GM23338 (cell line): ENCODE measurements at regions not wholly inside any gene's neighbourhood (a gene's known extent, or its start where the extent isn't known, plus 50 kb on each side); places are given as distances from the start of the nearest gene placed in this dataset.
"Not testable (repeated sequence)": the region's sequence is repeated elsewhere in the genome, so short reads cannot be mapped to it uniquely, and the experiment has no call there.

Experiments
- CREB1 ChIP-seq: fragments of 250-450 bp; sonication (Bioruptor Pico); IDR thresholded peaks from 2 replicates; pipeline ENCODE4 v1.5.0; 2020; ENCODE audit warnings: low read depth, mild to moderate bottlenecking, moderate library complexity
- CTCF ChIP-seq, 2 experiments: fragments of 200-600 bp in 1 of 2; sonication (generic) in 1 of 2; conservative IDR thresholded peaks; 2 replicates each; pipeline versions ENCODE4 v1.5.1 to v1.6.1; 2016 to 2017; ENCODE audit warnings: antibody characterized with exemption in 2 of 2, low read depth in 2 of 2, mild to moderate bottlenecking in 2 of 2, moderate library complexity in 1 of 2
- ETS1 ChIP-seq: IDR thresholded peaks from 2 replicates; pipeline ENCODE4 v1.6.1; 2016; ENCODE audit warnings: antibody characterized with exemption
- EZH2 ChIP-seq: fragments of 200-600 bp; sonication (generic); IDR thresholded peaks from one replicate; pipeline ENCODE4 v1.8.0; 2017; ENCODE audit warnings: antibody characterized with exemption, mild to moderate bottlenecking, low read depth; ENCODE audit not compliant: unreplicated experiment
- EZH2phosphoT487 ChIP-seq: fragments of 200-600 bp; sonication (generic); IDR thresholded peaks from one replicate; pipeline ENCODE4 v1.8.1; 2018; ENCODE audit warnings: antibody characterized with exemption; ENCODE audit not compliant: unreplicated experiment
- JUNB ChIP-seq: IDR thresholded peaks from one replicate; pipeline ENCODE4 v1.6.1; 2016; ENCODE audit warnings: antibody characterized with exemption; ENCODE audit not compliant: unreplicated experiment
- POLR2AphosphoS5 ChIP-seq: IDR thresholded peaks from 2 replicates; pipeline ENCODE4 v1.6.1; 2016; ENCODE audit warnings: antibody characterized with exemption, low read depth
- REST ChIP-seq: IDR thresholded peaks from one replicate; pipeline ENCODE4 v1.6.1; 2018; ENCODE audit warnings: antibody characterized with exemption; ENCODE audit not compliant: unreplicated experiment
- STAT1 ChIP-seq: IDR thresholded peaks from one replicate; pipeline ENCODE4 v1.6.1; 2016; ENCODE audit warnings: antibody characterized with exemption; ENCODE audit not compliant: unreplicated experiment
- ZNF114 ChIP-seq: fragments of 250-450 bp; sonication (Bioruptor Pico); IDR thresholded peaks from 2 replicates; pipeline ENCODE4 v1.5.0; 2020; ENCODE audit warnings: mild to moderate bottlenecking, moderate library complexity
- ZNF331 ChIP-seq: fragments of 250-450 bp; sonication (Bioruptor Pico); IDR thresholded peaks from 2 replicates; pipeline ENCODE4 v1.5.0; 2020; ENCODE audit warnings: low read depth, mild to moderate bottlenecking, moderate library complexity

GRCh38 chr14:89506891-89507452 lies 89.9 kb upstream of the FOXN3 start:
- TF ChIP-seq EZH2phosphoT487; CTCF (conservative IDR thresholded peaks at IDR 0.05; ENCODE audit: low read depth in 2 of 2); EZH2; POLR2AphosphoS5; CREB1 (CRISPR knock-in tag); JUNB; REST; ZNF114 (CRISPR knock-in tag); ETS1; ZNF331 (CRISPR knock-in tag); STAT1: not testable (repeated sequence)
